SK-N-SH (cell line): ENCODE measurements at regions not wholly inside any gene's neighbourhood (a gene's known extent, or its start where the extent isn't known, plus 50 kb on each side); places are given as distances from the start of the nearest gene placed in this dataset.

Experiments used
- EP300 ChIP-seq, 2 experiments: IDR thresholded peaks; 2 replicates each; pipeline versions ENCODE4 v1.4.0 to v1.6.1; 2012; ENCODE audit warnings: borderline replicate concordance in 1 of 2, low read depth in 1 of 2, low read length in 1 of 2
- FOXM1 ChIP-seq: IDR thresholded peaks from 2 replicates; pipeline ENCODE4 v1.4.0; 2012; ENCODE audit warnings: low read depth, mild to moderate bottlenecking
- GATA2 ChIP-seq: sonication (generic); formaldehyde crosslinking; IDR thresholded peaks from 2 replicates; pipeline ENCODE4 v1.5.0; 2020; ENCODE audit warnings: mild to moderate bottlenecking, missing genetic modification reagents
- NRF1 ChIP-seq: IDR thresholded peaks from 2 replicates; pipeline ENCODE4 v1.6.1; 2012; ENCODE audit warnings: low read depth, mild to moderate bottlenecking, low read length
- PBX3 ChIP-seq: IDR thresholded peaks from 2 replicates; pipeline ENCODE4; 2012
- POLR2AphosphoS5 ChIP-seq: IDR thresholded peaks from 2 replicates; pipeline ENCODE4 v1.6.1; 2012; ENCODE audit warnings: low read depth, low read length
- RAD21 ChIP-seq: IDR thresholded peaks from 2 replicates; pipeline ENCODE4 v1.6.1; 2012; ENCODE audit warnings: mild to moderate bottlenecking, low read length
- SIN3A ChIP-seq: IDR thresholded peaks from 2 replicates; pipeline ENCODE4 v1.6.1; 2012; ENCODE audit warnings: low read depth, mild to moderate bottlenecking, low read length, moderate library complexity, borderline replicate concordance
- TAF1 ChIP-seq: IDR thresholded peaks from 2 replicates; pipeline ENCODE4 v1.6.1; 2012; ENCODE audit warnings: low read depth, mild to moderate bottlenecking, low read length, moderate library complexity, borderline replicate concordance
- TEAD4 ChIP-seq: IDR thresholded peaks from 2 replicates; pipeline ENCODE4 v1.4.0; 2012; ENCODE audit warnings: mild to moderate bottlenecking, borderline replicate concordance; ENCODE audit not compliant: insufficient read depth
- TF ChIP-seq, protein P1 (sequence below): fragments of 200-600 bp; sonication (generic); IDR thresholded peaks from 2 replicates; pipeline ENCODE4 v1.6.1; 2017; ENCODE audit warnings: antibody characterized with exemption, mild to moderate bottlenecking, moderate library complexity

GRCh38 chr5:23084815-23085214, 231.7 kb upstream of the CDH12 start:
- TF ChIP-seq, protein P1, sequence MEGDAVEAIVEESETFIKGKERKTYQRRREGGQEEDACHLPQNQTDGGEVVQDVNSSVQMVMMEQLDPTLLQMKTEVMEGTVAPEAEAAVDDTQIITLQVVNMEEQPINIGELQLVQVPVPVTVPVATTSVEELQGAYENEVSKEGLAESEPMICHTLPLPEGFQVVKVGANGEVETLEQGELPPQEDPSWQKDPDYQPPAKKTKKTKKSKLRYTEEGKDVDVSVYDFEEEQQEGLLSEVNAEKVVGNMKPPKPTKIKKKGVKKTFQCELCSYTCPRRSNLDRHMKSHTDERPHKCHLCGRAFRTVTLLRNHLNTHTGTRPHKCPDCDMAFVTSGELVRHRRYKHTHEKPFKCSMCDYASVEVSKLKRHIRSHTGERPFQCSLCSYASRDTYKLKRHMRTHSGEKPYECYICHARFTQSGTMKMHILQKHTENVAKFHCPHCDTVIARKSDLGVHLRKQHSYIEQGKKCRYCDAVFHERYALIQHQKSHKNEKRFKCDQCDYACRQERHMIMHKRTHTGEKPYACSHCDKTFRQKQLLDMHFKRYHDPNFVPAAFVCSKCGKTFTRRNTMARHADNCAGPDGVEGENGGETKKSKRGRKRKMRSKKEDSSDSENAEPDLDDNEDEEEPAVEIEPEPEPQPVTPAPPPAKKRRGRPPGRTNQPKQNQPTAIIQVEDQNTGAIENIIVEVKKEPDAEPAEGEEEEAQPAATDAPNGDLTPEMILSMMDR, result no peak
- TF ChIP-seq SIN3A, result no peak
- no peak for TF ChIP-seq FOXM1
- no peak for TF ChIP-seq GATA2 (CRISPR knock-in tag)
- TF ChIP-seq EP300 (IDR thresholded peaks at IDR 0.05; ENCODE audit: borderline replicate concordance in 1 of 2, low read depth in 1 of 2, low read length in 1 of 2), result no peak
- no peak for TF ChIP-seq TAF1
- TF ChIP-seq POLR2AphosphoS5, result no peak
- TF ChIP-seq RAD21, result no peak
- TF ChIP-seq PBX3, result no peak
- TF ChIP-seq TEAD4, result no peak
- no peak for TF ChIP-seq NRF1
